ENCODE measurements at regions not wholly inside any gene's neighbourhood (a gene's known extent, or its start where the extent isn't known, plus 50 kb on each side); places are given as distances from the start of the nearest gene placed in this dataset.

DNA sequence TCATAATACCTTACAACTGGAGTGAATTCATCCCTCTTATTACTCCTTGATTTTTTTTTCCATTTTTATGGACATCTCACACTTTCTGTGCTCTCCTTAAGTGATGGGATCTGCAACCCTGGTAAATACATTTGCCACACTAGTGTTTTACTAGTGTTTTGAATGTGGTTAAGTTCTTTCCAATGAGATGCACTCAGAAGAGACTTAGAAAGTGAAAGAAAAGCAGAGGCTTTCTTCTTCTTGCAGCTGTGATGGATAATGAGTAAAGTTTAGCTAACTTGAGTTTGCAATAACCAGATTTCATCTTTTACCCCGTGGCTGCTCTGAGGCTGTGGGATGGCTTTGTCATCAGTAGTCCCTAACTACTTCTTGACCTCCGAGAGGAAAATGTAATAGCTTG is 1248.4 kb downstream of the NSUN3 start:
- TF ChIP-seq CTCF (IDR thresholded peaks at IDR 0.05): no peak
- no peak for TF ChIP-seq POLR2AphosphoS5 (IDR thresholded peaks at IDR 0.05)
